ENCODE measurements at regions not wholly inside any gene's neighbourhood (a gene's known extent, or its start where the extent isn't known, plus 50 kb on each side); places are given as distances from the start of the nearest gene placed in this dataset.

DNA sequence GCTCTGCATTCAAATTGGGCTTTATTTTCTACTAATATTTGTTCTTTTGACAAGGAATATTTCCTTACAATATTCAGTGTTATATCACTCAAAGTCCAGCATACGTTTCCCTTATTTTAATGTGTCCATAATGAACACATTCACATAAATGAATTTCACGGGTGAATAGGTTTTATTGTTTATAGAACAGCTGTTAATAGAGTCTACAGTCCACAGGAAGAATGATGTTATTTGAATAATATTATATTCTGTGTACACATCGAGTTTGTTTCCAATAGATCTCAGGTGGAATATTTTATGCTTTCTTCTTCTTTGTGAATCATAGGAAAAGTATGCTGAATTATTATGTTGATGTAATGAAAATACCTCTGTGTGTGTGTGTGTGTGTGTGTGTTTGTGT lies 582.4 kb downstream of the CDH26 start:
- CTCF ChIA-PET, result no interaction called here
- Histone ChIP-seq H3K9me3 (no peaks in the 10 kb centered on the region), H3K36me3 (replicated peaks in 1 of 2; ENCODE audit: control insufficient read depth in 1 of 2, insufficient read depth in 2 of 2, low read length in 1 of 2) (no peaks in the 10 kb centered on the region), H3F3A (replicated peaks; ENCODE audit: insufficient read depth) (no peaks in the 10 kb centered on the region), H2AFZ (ENCODE audit: low read depth) (no peak overlapping the region), H4K20me1 (ENCODE audit: insufficient read depth) (no peaks in the 10 kb centered on the region), H3K9me2 (no peaks in the 10 kb centered on the region), H3K27ac (ENCODE audit: low read depth in 2 of 2, low read length in 1 of 2) (no peak overlapping the region), H3K9ac (no peak overlapping the region), H3K4me1 (ENCODE audit: control insufficient read depth in 1 of 2, insufficient read depth in 2 of 2, low read depth in 1 of 2, low read length in 1 of 2) (no peaks in the 10 kb centered on the region), H3K79me2 (ENCODE audit: insufficient read depth) (no peaks in the 10 kb centered on the region), H3K4me3 (ENCODE audit: low read depth in 2 of 2, low read length in 1 of 2) (no peak overlapping the region), H3K4me2 (no peak overlapping the region), H3K27me3 (ENCODE audit: insufficient read depth) (no peaks in the 10 kb centered on the region)
- POLR2A ChIA-PET, result no interaction called here
- no peak for DNase-seq
- TF ChIP-seq NFIC (IDR thresholded peaks at IDR 0.05; ENCODE audit: borderline replicate concordance) (no peak), TEAD4 (IDR thresholded peaks at IDR 0.05; ENCODE audit: borderline replicate concordance, insufficient read depth) (no peak), RAD21 (IDR thresholded peaks at IDR 0.05; ENCODE audit: low read length) (no peak), IRF3 (IDR thresholded peaks at IDR 0.05; ENCODE audit: low read depth, low read length) (no peak), SIN3A (IDR thresholded peaks at IDR 0.05; ENCODE audit: borderline replicate concordance, low read depth, low read length) (no peak), RCOR1 (IDR thresholded peaks at IDR 0.05; ENCODE audit: low read length) (no peak), FOSL2 (IDR thresholded peaks at IDR 0.05; ENCODE audit: borderline replicate concordance, low read depth) (no peak), EZH2phosphoT487 (IDR thresholded peaks at IDR 0.05; ENCODE audit: borderline replicate concordance, low read depth) (no peak), NRF1 (IDR thresholded peaks at IDR 0.05; ENCODE audit: low read depth, low read length) (no peak), TAF1 (IDR thresholded peaks at IDR 0.05; ENCODE audit: borderline replicate concordance, low read depth, low read length) (no peak), ELF1 (IDR thresholded peaks at IDR 0.05) (no peak), SMC3 (IDR thresholded peaks at IDR 0.05; ENCODE audit: low read depth, low read length) (no peak)
- TF ChIP-seq, protein P1, sequence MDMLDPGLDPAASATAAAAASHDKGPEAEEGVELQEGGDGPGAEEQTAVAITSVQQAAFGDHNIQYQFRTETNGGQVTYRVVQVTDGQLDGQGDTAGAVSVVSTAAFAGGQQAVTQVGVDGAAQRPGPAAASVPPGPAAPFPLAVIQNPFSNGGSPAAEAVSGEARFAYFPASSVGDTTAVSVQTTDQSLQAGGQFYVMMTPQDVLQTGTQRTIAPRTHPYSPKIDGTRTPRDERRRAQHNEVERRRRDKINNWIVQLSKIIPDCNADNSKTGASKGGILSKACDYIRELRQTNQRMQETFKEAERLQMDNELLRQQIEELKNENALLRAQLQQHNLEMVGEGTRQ (IDR thresholded peaks at IDR 0.05; ENCODE audit: borderline replicate concordance, low read depth, low read length), result no peak
- WGBS (ENCODE audit: low lambda C conversion rate), result 13% methylated on average over 3 of the region's 3 CpGs

DNA sequence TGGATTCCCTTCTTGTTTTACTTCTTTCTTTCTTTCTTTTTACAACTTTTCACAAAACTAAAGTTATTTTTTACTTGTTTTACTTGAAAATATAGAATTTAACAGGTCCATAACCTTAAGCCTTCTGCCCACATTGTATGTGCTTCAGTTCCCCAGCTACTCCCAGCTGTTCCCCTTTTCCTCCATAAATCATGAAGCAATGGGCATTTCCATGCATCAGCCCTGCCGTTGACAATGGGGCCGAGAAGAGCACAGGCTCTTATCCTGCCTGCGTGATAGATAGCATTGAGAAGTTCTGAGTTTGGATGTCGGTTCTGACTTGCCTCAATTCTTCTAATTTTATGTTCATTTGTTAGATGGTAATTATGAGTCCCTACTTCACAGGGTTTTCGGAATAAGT lies 583.8 kb downstream of the CDH26 start:
- H3K9ac ChIP-seq, result no peak overlapping the region
- H2AFZ ChIP-seq (ENCODE audit: low read depth), result no peak overlapping the region
- H3K27me3 ChIP-seq (ENCODE audit: insufficient read depth), result no peaks in the 10 kb centered on the region
- no peaks in the 10 kb centered on the region for H3K9me2 ChIP-seq
- no peaks in the 10 kb centered on the region for H4K20me1 ChIP-seq (ENCODE audit: insufficient read depth)
- no peaks in the 10 kb centered on the region for H3K79me2 ChIP-seq (ENCODE audit: insufficient read depth)
- 43% methylated on average over 5 of the region's 5 CpGs for WGBS (ENCODE audit: low lambda C conversion rate)
- CTCF ChIA-PET, result no interaction called here
- no peaks in the 10 kb centered on the region for H3K4me1 ChIP-seq (ENCODE audit: control insufficient read depth in 1 of 2, insufficient read depth in 2 of 2, low read depth in 1 of 2, low read length in 1 of 2)
- TF ChIP-seq, protein P2, sequence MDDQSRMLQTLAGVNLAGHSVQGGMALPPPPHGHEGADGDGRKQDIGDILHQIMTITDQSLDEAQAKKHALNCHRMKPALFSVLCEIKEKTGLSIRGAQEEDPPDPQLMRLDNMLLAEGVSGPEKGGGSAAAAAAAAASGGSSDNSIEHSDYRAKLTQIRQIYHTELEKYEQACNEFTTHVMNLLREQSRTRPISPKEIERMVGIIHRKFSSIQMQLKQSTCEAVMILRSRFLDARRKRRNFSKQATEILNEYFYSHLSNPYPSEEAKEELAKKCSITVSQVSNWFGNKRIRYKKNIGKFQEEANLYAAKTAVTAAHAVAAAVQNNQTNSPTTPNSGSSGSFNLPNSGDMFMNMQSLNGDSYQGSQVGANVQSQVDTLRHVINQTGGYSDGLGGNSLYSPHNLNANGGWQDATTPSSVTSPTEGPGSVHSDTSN (IDR thresholded peaks at IDR 0.05), result no peak
- TF ChIP-seq, protein P1 (IDR thresholded peaks at IDR 0.05; ENCODE audit: borderline replicate concordance, low read depth, low read length), result no peak
- TF ChIP-seq FOXM1 (IDR thresholded peaks at IDR 0.05; ENCODE audit: low read depth) (no peak), NRF1 (IDR thresholded peaks at IDR 0.05; ENCODE audit: low read depth, low read length) (no peak), SIN3A (IDR thresholded peaks at IDR 0.05; ENCODE audit: borderline replicate concordance, low read depth, low read length) (no peak), MEF2A (IDR thresholded peaks at IDR 0.05; ENCODE audit: borderline replicate concordance, low read depth) (no peak), JUND (IDR thresholded peaks at IDR 0.05) (no peak), GATA2 (CRISPR knock-in tag; IDR thresholded peaks at IDR 0.05) (no peak), TEAD4 (IDR thresholded peaks at IDR 0.05; ENCODE audit: borderline replicate concordance, insufficient read depth) (no peak)
- no peaks in the 10 kb centered on the region for H3K36me3 ChIP-seq (replicated peaks in 1 of 2; ENCODE audit: control insufficient read depth in 1 of 2, insufficient read depth in 2 of 2, low read length in 1 of 2)
- H3K9me3 ChIP-seq, result no peaks in the 10 kb centered on the region
- H3K4me3 ChIP-seq (ENCODE audit: low read depth in 2 of 2, low read length in 1 of 2), result no peak overlapping the region
- H3K4me2 ChIP-seq, result no peak overlapping the region
- H3F3A ChIP-seq (replicated peaks; ENCODE audit: insufficient read depth), result no peaks in the 10 kb centered on the region
- no peak overlapping the region for H3K27ac ChIP-seq (ENCODE audit: low read depth in 2 of 2, low read length in 1 of 2)
- DNase-seq, result no peak
- POLR2A ChIA-PET, result no interaction called here

All from SK-N-SH (cell line).